NCI-H526 treated with DMSO at 0.1 percent for 48 hours (cell line): ENCODE measurements at regions not wholly inside any gene's neighbourhood (a gene's known extent, or its start where the extent isn't known, plus 50 kb on each side); places are given as distances from the start of the nearest gene placed in this dataset.

Experiments
- DNase-seq: peaks from one replicate; lab custom pipeline; 2025; lab: John Stamatoyannopoulos, UW

- peak; percentile 7 for DNase-seq
Observed at GRCh38 chr14:28482251-28483040, 284.1 kb upstream of the FOXG1 start.

GRCh38 chr14:28483506-28483905 lies 283.1 kb upstream of the FOXG1 start:
- no peak for DNase-seq

GRCh38 chr14:28488684-28489083 lies 277.9 kb upstream of the FOXG1 start:
- DNase-seq, result no peak

- no peak for DNase-seq
Observed at GRCh38 chr14:28493516-28493915, 273.1 kb upstream of the FOXG1 start.

- no peak for DNase-seq
Observed at GRCh38 chr14:28494196-28494595, 272.4 kb upstream of the FOXG1 start.

GRCh38 chr14:28496364-28496763 lies 270.2 kb upstream of the FOXG1 start:
- DNase-seq, result no peak

GRCh38 chr14:28502517-28502916 lies 264.1 kb upstream of the FOXG1 start:
- no peak for DNase-seq

- no peak for DNase-seq
Observed at GRCh38 chr14:28515571-28515970, 251.0 kb upstream of the FOXG1 start.

- no peak for DNase-seq
Observed at GRCh38 chr14:28536889-28537288, 229.7 kb upstream of the FOXG1 start.

- DNase-seq, result no peak
Observed at GRCh38 chr14:28542040-28542439, 224.5 kb upstream of the FOXG1 start.

GRCh38 chr14:28565345-28565744 lies 201.2 kb upstream of the FOXG1 start:
- DNase-seq, result no peak

- no peak for DNase-seq
Observed at GRCh38 chr14:28570391-28570790, 196.2 kb upstream of the FOXG1 start.

- no peak for DNase-seq
Observed at GRCh38 chr14:28571636-28572035, 195.0 kb upstream of the FOXG1 start.

GRCh38 chr14:28576523-28576922 lies 190.1 kb upstream of the FOXG1 start:
- DNase-seq, result no peak

- no peak for DNase-seq
Observed at GRCh38 chr14:28577187-28577586, 189.4 kb upstream of the FOXG1 start.

- no peak for DNase-seq
Observed at GRCh38 chr14:28577711-28578131, 188.9 kb upstream of the FOXG1 start.

GRCh38 chr14:28584951-28585350 lies 181.6 kb upstream of the FOXG1 start:
- no peak for DNase-seq

GRCh38 chr14:28589792-28590191 lies 176.8 kb upstream of the FOXG1 start:
- DNase-seq, result no peak

GRCh38 chr14:28596391-28596790 lies 170.2 kb upstream of the FOXG1 start:
- no peak for DNase-seq

- no peak for DNase-seq
Observed at GRCh38 chr14:28599191-28599590, 167.4 kb upstream of the FOXG1 start.

GRCh38 chr14:28599605-28600004 lies 167.0 kb upstream of the FOXG1 start:
- no peak for DNase-seq

- DNase-seq, result no peak
Observed at GRCh38 chr14:28603606-28604005, 163.0 kb upstream of the FOXG1 start.

- no peak for DNase-seq
Observed at GRCh38 chr14:28607661-28608060, 158.9 kb upstream of the FOXG1 start.

- DNase-seq, result no peak
Observed at GRCh38 chr14:28608443-28608842, 158.1 kb upstream of the FOXG1 start.
